Parathyroid adenoma (tissue), 2 donors: ENCODE measurements at regions not wholly inside any gene's neighbourhood (a gene's known extent, or its start where the extent isn't known, plus 50 kb on each side); places are given as distances from the start of the nearest gene placed in this dataset.

Experiments used
- H2AFZ ChIP-seq: fragments of 300-600 bp; sonication (generic); one replicate; pipeline ENCODE4 v1.7.0; 2017; ENCODE audit warnings: antibody characterized with exemption, mild to moderate bottlenecking
- H3K27ac ChIP-seq: fragments of 300-600 bp; sonication (generic); one replicate; pipeline ENCODE4 v1.7.0; 2017
- H3K27me3 ChIP-seq: fragments of 300-600 bp; sonication (generic); one replicate; pipeline ENCODE4 v1.7.0; 2017; ENCODE audit warnings: low read length; ENCODE audit not compliant: control insufficient read depth, insufficient read depth
- H3K36me3 ChIP-seq: fragments of 300-600 bp; sonication (generic); one replicate; pipeline ENCODE4 v1.7.0; 2017; ENCODE audit warnings: low read length; ENCODE audit not compliant: control insufficient read depth, insufficient read depth
- H3K4me1 ChIP-seq: fragments of 300-600 bp; sonication (generic); one replicate; pipeline ENCODE4 v1.7.0; 2017; ENCODE audit warnings: control low read depth
- H3K4me2 ChIP-seq: fragments of 300-600 bp; sonication (generic); one replicate; pipeline ENCODE4 v1.7.0; 2017; ENCODE audit warnings: low read length
- H3K4me3 ChIP-seq: fragments of 300-600 bp; sonication (generic); one replicate; pipeline ENCODE4 v1.7.0; 2017; ENCODE audit warnings: low read depth, low read length
- H3K79me2 ChIP-seq: fragments of 300-600 bp; sonication (generic); one replicate; pipeline ENCODE4 v1.7.0; 2017; ENCODE audit warnings: control low read depth
- H3K9ac ChIP-seq: fragments of 300-600 bp; sonication (generic); one replicate; pipeline ENCODE4 v1.7.0; 2017; ENCODE audit warnings: mild to moderate bottlenecking
- H3K9me3 ChIP-seq: fragments of 300-600 bp; sonication (generic); one replicate; pipeline ENCODE4 v1.7.0; 2017; ENCODE audit warnings: low read length; ENCODE audit not compliant: control insufficient read depth
- TF ChIP-seq, protein P1 (sequence below): fragments of 300-600 bp; sonication (generic); IDR thresholded peaks from one replicate; pipeline ENCODE4 v1.7.0; 2017; ENCODE audit warnings: antibody characterized with exemption, mild to moderate bottlenecking
- donor health status: primary hyperparathyroidism.

DNA sequence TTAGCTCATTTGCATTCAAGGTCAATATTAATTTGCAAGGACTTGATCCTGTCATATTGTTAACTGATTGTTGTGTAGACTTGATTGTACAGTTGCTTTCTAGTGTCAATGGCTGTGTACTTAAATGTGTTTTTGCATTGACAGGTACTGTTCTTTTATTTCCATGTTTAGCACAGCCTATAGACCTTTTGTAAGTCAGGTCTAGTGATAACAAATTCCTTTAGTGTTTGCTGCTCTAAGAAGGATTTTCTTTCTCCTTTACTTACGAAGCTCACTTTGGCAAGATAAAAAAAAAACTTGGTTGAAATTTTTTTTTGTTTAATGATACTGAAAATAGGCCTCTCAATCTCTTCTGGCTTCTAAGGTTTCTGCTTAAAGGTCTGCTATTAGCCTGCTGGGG, 942.3 kb downstream of the QKI start:
- peaks cover 6% of the 10 kb centered on the region for H3K9me3 ChIP-seq

DNA sequence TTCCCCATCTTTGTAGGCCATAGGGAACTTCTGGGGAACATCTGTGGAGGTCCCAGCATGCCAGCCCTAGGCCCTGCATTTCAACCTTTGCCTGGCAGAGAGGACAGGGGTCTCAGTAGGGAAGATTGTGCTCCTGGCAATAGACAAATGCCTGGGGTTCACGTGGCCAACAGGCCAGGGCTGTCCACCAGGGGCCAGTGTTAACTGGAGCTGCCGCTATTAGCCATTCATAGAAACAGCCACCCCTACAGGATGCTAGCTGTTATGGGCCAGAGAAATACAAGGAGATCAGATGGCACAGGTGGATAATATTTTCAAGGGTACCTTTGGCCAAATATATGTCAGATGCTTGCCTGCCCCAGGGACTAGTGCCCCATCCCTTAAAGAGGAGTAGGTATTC, 932.9 kb downstream of the QKI start:
- Histone ChIP-seq H3K4me1 (no peaks in the 10 kb centered on the region), H3K79me2 (no peaks in the 10 kb centered on the region)

More for the DNA sequence above, 942.3 kb downstream of the QKI start:
- Histone ChIP-seq H3K9ac (no peak overlapping the region), H3K4me1 (no peaks in the 10 kb centered on the region), H3K27me3 (no peaks in the 10 kb centered on the region), H2AFZ (no peak overlapping the region), H3K4me3 (no peak overlapping the region), H3K36me3 (no peaks in the 10 kb centered on the region), H3K27ac (no peak overlapping the region), H3K79me2 (no peaks in the 10 kb centered on the region), H3K4me2 (no peak overlapping the region)
- TF ChIP-seq, protein P1, sequence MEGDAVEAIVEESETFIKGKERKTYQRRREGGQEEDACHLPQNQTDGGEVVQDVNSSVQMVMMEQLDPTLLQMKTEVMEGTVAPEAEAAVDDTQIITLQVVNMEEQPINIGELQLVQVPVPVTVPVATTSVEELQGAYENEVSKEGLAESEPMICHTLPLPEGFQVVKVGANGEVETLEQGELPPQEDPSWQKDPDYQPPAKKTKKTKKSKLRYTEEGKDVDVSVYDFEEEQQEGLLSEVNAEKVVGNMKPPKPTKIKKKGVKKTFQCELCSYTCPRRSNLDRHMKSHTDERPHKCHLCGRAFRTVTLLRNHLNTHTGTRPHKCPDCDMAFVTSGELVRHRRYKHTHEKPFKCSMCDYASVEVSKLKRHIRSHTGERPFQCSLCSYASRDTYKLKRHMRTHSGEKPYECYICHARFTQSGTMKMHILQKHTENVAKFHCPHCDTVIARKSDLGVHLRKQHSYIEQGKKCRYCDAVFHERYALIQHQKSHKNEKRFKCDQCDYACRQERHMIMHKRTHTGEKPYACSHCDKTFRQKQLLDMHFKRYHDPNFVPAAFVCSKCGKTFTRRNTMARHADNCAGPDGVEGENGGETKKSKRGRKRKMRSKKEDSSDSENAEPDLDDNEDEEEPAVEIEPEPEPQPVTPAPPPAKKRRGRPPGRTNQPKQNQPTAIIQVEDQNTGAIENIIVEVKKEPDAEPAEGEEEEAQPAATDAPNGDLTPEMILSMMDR: no peak

DNA sequence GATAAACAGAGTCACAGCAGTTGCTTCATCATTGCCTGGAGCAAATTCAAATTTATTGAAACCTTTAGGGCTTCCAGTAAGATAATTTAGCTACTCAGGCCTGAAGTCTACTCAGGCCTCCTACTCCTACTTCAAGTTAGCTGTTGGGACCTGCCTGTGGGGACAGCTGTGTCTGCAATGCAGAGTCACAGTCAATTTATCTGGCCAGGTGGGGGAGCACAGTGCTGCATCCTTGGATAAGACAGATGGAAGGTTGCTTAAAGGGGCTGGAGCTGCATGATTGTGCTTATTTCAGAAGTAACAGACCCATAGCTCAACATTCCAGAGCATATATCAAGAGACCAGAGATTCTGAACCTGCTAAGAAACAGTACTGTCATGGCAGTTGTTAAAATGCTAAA, 932.1 kb downstream of the QKI start:
- Histone ChIP-seq H3K36me3 (no peaks in the 10 kb centered on the region), H3K27me3 (no peaks in the 10 kb centered on the region), H3K4me2 (no peak overlapping the region), H3K27ac (no peak overlapping the region), H3K9me3 (no peaks in the 10 kb centered on the region), H3K9ac (no peak overlapping the region), H3K4me1 (no peaks in the 10 kb centered on the region), H2AFZ (no peak overlapping the region), H3K79me2 (no peaks in the 10 kb centered on the region), H3K4me3 (no peak overlapping the region)
- TF ChIP-seq, protein P1: no peak

More for the DNA sequence above, 932.9 kb downstream of the QKI start:
- Histone ChIP-seq H3K36me3 (no peaks in the 10 kb centered on the region), H3K9ac (no peak overlapping the region), H3K4me2 (no peak overlapping the region), H3K4me3 (no peak overlapping the region), H3K9me3 (no peaks in the 10 kb centered on the region), H2AFZ (no peak overlapping the region), H3K27ac (no peak overlapping the region), H3K27me3 (no peaks in the 10 kb centered on the region)
- TF ChIP-seq, protein P1: no peak

DNA sequence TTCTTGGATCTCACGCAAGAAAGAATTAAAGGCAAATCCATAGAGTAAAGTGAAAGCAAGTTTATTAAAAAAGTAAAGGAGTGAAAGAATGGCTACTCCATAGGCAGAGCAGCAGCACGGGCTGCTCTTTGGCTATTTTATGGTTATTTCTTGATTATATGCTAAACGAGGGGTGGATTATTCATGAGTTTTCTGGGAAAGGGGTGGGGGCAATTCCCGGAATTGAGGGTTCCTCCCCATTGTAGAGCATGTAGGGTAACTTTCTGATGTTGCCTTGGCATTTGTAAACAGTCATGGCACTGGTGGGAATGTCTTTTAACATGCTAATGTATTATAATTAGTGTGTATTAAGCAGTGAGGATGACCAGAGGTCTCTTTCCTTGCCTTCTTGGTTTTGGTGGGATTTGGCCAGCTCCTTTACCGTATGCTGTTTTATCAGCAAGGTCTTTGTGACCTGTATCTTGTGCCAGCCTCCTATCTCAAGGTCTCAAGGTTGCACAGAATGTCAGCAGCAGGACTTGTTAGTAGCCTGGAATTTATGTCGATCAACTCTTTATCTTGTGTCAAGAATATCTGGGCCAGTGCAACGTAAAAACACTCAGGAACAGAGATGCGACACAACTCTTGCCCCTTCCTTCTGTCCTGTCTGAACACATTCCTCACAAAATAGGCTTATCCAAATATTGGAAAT, 931.4 kb downstream of the QKI start:
- Histone ChIP-seq H3K9ac (no peak overlapping the region), H3K79me2 (no peaks in the 10 kb centered on the region), H3K4me1 (no peaks in the 10 kb centered on the region), H3K36me3 (no peaks in the 10 kb centered on the region), H3K9me3 (no peaks in the 10 kb centered on the region), H3K4me2 (no peak overlapping the region), H3K4me3 (no peak overlapping the region), H3K27ac (no peak overlapping the region), H3K27me3 (no peaks in the 10 kb centered on the region), H2AFZ (no peak overlapping the region)
- TF ChIP-seq, protein P1: no peak

DNA sequence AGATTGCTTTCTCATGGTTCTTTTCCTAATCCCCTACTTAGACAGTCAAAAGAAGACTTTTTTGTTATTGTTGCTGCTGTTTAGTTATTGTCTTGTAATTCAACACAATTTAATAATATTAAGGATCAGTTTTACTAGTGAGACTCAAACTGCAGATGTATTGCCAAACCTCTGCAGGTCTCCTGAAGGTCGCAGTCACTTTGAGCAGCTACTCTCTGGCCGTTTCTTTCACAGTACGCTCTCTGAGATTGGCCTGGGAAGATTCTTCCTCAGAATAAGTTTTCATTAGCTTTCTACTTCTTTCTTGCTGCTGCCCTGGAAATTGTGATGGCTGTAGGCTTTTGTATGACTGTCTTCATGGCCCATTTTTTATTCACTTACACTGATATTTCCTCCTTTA, 930.8 kb downstream of the QKI start:
- no peak overlapping the region for H3K9ac ChIP-seq
- H3K4me3 ChIP-seq: no peak overlapping the region
- H3K36me3 ChIP-seq: no peaks in the 10 kb centered on the region
- no peaks in the 10 kb centered on the region for H3K27me3 ChIP-seq
- H3K79me2 ChIP-seq: no peaks in the 10 kb centered on the region
- H3K4me2 ChIP-seq: no peak overlapping the region
- no peak overlapping the region for H3K27ac ChIP-seq
- H3K9me3 ChIP-seq: no peaks in the 10 kb centered on the region
- no peaks in the 10 kb centered on the region for H3K4me1 ChIP-seq
- TF ChIP-seq, protein P1: no peak
- H2AFZ ChIP-seq: no peak overlapping the region
